ENCODE measurements at regions not wholly inside any gene's neighbourhood (a gene's known extent, or its start where the extent isn't known, plus 50 kb on each side); places are given as distances from the start of the nearest gene placed in this dataset.

DNA sequence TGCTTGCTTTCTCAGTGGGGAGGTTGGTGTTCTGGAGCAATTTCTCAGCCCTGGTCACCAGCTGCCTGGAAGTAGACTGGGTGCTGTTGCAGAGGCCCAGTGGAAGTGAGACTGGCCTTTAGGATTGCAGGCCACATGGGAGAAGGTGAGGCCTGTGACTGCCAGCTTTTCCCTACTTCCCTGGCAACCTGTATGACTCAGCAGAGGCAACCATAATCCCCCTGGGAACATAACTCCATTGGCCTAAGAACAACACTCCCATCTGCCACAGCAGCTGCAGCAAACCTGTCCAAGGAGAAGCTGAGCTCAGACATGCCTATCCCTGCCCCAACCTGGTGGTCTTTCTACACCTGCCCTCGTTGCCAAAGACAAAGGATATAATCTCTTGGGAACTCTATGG is 473.5 kb upstream of the SPTLC3 start:
- no peak for TF ChIP-seq POLR2A (IDR thresholded peaks at IDR 0.05)
- TF ChIP-seq, protein P1, sequence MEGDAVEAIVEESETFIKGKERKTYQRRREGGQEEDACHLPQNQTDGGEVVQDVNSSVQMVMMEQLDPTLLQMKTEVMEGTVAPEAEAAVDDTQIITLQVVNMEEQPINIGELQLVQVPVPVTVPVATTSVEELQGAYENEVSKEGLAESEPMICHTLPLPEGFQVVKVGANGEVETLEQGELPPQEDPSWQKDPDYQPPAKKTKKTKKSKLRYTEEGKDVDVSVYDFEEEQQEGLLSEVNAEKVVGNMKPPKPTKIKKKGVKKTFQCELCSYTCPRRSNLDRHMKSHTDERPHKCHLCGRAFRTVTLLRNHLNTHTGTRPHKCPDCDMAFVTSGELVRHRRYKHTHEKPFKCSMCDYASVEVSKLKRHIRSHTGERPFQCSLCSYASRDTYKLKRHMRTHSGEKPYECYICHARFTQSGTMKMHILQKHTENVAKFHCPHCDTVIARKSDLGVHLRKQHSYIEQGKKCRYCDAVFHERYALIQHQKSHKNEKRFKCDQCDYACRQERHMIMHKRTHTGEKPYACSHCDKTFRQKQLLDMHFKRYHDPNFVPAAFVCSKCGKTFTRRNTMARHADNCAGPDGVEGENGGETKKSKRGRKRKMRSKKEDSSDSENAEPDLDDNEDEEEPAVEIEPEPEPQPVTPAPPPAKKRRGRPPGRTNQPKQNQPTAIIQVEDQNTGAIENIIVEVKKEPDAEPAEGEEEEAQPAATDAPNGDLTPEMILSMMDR (IDR thresholded peaks at IDR 0.05), result no peak
